ENCODE measurements at regions not wholly inside any gene's neighbourhood (a gene's known extent, or its start where the extent isn't known, plus 50 kb on each side); places are given as distances from the start of the nearest gene placed in this dataset.
A peak's percentile ranks its signal among the peaks of the same experiment; 100 is the strongest.

DNA sequence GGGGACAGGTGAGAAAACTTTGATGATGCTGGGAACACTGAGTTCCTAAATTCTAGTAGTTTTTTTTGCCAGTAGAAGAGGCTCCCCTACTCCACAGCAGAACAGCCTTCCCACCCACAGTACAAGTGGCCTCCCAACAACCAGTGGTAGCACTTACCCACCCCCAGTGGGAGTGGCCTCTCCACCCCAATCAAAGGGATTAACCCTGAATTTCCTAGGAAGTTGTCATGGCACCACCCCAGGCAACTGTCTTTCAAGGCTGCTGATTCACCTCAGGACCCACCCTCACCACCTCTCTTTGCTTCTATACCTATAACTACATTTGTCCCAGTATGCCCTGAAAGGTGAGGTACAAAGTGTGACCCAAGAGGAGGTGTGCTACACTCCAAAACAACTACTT is 81.4 kb upstream of the PRDX6 start:
- peaks cover 6 to 14% of the 10 kb centered on the region in 2 experiments for H3K4me1 ChIP-seq (replicated peaks in 1 of 2; ENCODE audit: control insufficient read depth in 2 of 2, insufficient read depth in 2 of 2, low read length in 2 of 2)
- H2AFZ ChIP-seq (ENCODE audit: low read depth, low read length) = no peak overlapping the region
- peak in 2 of 4 experiments; percentile 26 to 30 for DNase-seq (ENCODE audit: extremely low read depth in 1 of 4, low spot score in 3 of 4)
- H3K4me2 ChIP-seq (ENCODE audit: insufficient read depth, low read length) = no peak overlapping the region
- no peak for FAIRE-seq
- ATAC-seq = peak; percentile 69
- H3K4me3 ChIP-seq = no peak overlapping the region
- H3K36me3 ChIP-seq (ENCODE audit: control insufficient read depth, insufficient read depth, low read length) = no peaks in the 10 kb centered on the region
- TF ChIP-seq FOXM1 (IDR thresholded peaks at IDR 0.05; ENCODE audit: low read depth) (no peak), FOXM1 (CRISPR knock-in tag; IDR thresholded peaks at IDR 0.05; ENCODE audit: low read depth) (no peak), RFX1 (IDR thresholded peaks at IDR 0.05) (peak; percentile 71)
- TF ChIP-seq, protein P1, sequence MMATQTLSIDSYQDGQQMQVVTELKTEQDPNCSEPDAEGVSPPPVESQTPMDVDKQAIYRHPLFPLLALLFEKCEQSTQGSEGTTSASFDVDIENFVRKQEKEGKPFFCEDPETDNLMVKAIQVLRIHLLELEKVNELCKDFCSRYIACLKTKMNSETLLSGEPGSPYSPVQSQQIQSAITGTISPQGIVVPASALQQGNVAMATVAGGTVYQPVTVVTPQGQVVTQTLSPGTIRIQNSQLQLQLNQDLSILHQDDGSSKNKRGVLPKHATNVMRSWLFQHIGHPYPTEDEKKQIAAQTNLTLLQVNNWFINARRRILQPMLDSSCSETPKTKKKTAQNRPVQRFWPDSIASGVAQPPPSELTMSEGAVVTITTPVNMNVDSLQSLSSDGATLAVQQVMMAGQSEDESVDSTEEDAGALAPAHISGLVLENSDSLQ (IDR thresholded peaks at IDR 0.05) = peak; percentile 51
- no TSS peak for BruUV-seq (replicated peaks)
- CTCF ChIA-PET (ENCODE audit: low intra/inter-chr PET ratio) = no interaction called here
- intact Hi-C loops (cut with micrococcal nuclease) = no loop called here
- no peaks in the 10 kb centered on the region for H3K9me3 ChIP-seq (replicated peaks; ENCODE audit: control insufficient read depth, insufficient read depth, low read depth, low read length)
- H3K9ac ChIP-seq (ENCODE audit: insufficient read depth in 1 of 2, low read depth in 2 of 2, low read length in 2 of 2) = no peak overlapping the region
- no peaks in the 10 kb centered on the region for H3K27me3 ChIP-seq (ENCODE audit: control insufficient read depth in 2 of 2, insufficient read depth in 2 of 2, low read length in 2 of 2)
- no peak overlapping the region for H3K27ac ChIP-seq (ENCODE audit: extremely low read depth, low read depth, low read length)
- POLR2A ChIA-PET = no interaction called here
- no peaks in the 10 kb centered on the region for H3K9me1 ChIP-seq (ENCODE audit: control insufficient read depth, insufficient read depth, low read length)
- in situ Hi-C loops (cut with MboI) = no loop called here
- no peaks in the 10 kb centered on the region for H3K79me2 ChIP-seq (ENCODE audit: control insufficient read depth, insufficient read depth, low read length)
- H4K20me1 ChIP-seq (replicated peaks; ENCODE audit: control insufficient read depth, insufficient read depth, low read length) = no peaks in the 10 kb centered on the region

DNA sequence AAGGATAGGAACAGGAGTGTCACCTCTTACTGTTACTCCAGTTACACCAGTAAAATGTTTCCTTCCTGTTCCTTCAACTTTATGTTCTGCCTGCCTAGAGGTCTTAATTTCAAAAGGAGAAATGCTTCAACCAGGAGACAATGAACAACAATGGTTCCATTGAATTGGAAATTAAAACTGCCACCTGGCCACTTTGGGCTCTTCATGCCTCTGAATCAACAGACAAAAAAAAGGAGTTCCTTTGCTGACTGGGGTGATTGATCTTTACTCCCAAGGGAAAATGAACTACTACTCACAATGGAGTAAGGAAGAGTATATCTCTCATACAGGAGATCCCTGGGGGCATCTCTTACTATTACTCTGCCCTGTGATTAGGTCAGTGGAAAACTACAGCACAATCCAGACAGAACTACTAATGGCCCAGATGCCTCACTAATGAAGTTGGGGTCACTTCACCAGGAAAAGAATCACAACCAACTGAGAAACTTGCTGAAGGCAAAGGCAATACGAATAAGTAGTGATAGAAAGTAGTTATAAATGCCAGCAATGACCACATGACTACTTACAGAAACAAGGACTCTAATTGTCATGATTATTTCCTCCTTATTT is 76.6 kb upstream of the PRDX6 start:
- in situ Hi-C loops (cut with MboI) = no loop called here
- CTCF ChIA-PET (ENCODE audit: low intra/inter-chr PET ratio) = no interaction called here

More for the DNA sequence above, 76.6 kb upstream of the PRDX6 start:
- Histone ChIP-seq H3K9me3 (replicated peaks; ENCODE audit: control insufficient read depth, insufficient read depth, low read depth, low read length) (no peaks in the 10 kb centered on the region), H3K4me2 (ENCODE audit: insufficient read depth, low read length) (no peak overlapping the region), H3K36me3 (ENCODE audit: control insufficient read depth, insufficient read depth, low read length) (no peaks in the 10 kb centered on the region), H3K79me2 (ENCODE audit: control insufficient read depth, insufficient read depth, low read length) (no peaks in the 10 kb centered on the region), H3K9me1 (ENCODE audit: control insufficient read depth, insufficient read depth, low read length) (no peaks in the 10 kb centered on the region), H3K4me3 (no peak overlapping the region), H3K27me3 (ENCODE audit: control insufficient read depth in 2 of 2, insufficient read depth in 2 of 2, low read length in 2 of 2) (no peaks in the 10 kb centered on the region), H3K4me1 (replicated peaks in 1 of 2; ENCODE audit: control insufficient read depth in 2 of 2, insufficient read depth in 2 of 2, low read length in 2 of 2) (no peaks in the 10 kb centered on the region; a peak in 1 of 5 replicates), H4K20me1 (replicated peaks; ENCODE audit: control insufficient read depth, insufficient read depth, low read length) (no peaks in the 10 kb centered on the region), H3K27ac (ENCODE audit: extremely low read depth, low read depth, low read length) (no peak overlapping the region), H2AFZ (ENCODE audit: low read depth, low read length) (no peak overlapping the region), H3K9ac (ENCODE audit: insufficient read depth in 1 of 2, low read depth in 2 of 2, low read length in 2 of 2) (no peak overlapping the region)
- TF ChIP-seq STAT5B (CRISPR knock-in tag; IDR thresholded peaks at IDR 0.05) = no peak
- no peak for TF ChIP-seq ZNF224 (CRISPR knock-in tag; IDR thresholded peaks at IDR 0.05)
- TF ChIP-seq DNMT1 (IDR thresholded peaks at IDR 0.05) = no peak
- TF ChIP-seq, protein P2, sequence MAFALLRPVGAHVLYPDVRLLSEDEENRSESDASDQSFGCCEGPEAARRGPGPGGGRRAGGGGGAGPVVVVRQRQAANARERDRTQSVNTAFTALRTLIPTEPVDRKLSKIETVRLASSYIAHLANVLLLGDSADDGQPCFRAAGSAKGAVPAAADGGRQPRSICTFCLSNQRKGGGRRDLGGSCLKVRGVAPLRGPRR (CRISPR knock-in tag; IDR thresholded peaks at IDR 0.05) = no peak
- no peak for TF ChIP-seq BCL6 (CRISPR knock-in tag; IDR thresholded peaks at IDR 0.05)
- ATAC-seq = no peak
- BruUV-seq (replicated peaks) = no TSS peak
- intact Hi-C loops (cut with micrococcal nuclease) = no loop called here
- FAIRE-seq = no peak
- POLR2A ChIA-PET = no interaction called here
- WGBS (ENCODE audit: insufficient coverage, low coverage, missing lambda C conversion rate) = 0% methylated on average over 1 of the region's 1 CpG
- DNase-seq (ENCODE audit: extremely low read depth in 1 of 4, low spot score in 3 of 4) = no peak
